H1 (cell line): ENCODE measurements at regions not wholly inside any gene's neighbourhood (a gene's known extent, or its start where the extent isn't known, plus 50 kb on each side); places are given as distances from the start of the nearest gene placed in this dataset.

ENCODE experiments used
- CTCF ChIA-PET: fragments of 300-600 bp; sonication (Branson Sonifier 250); formaldehyde crosslinking; loops from one replicate; lab custom pipeline; 2021; ENCODE audit not compliant: partially characterized antibody; lab: Charles Lee
- POLR2A ChIA-PET: fragments of 300-600 bp; sonication (Branson Sonifier 250); formaldehyde crosslinking; loops from one replicate; lab custom pipeline; 2021; ENCODE audit warnings: inconsistent platforms; ENCODE audit not compliant: partially characterized antibody; lab: Charles Lee
- DNase-seq, 2 experiments: peaks; one replicate each; pipeline versions ENCODE4 v3.0.0 to v3.0.0-alpha.2; 2010 to 2022; ENCODE audit warnings: low spot score in 2 of 2, low read depth in 1 of 2, mixed read lengths in 1 of 2
- FAIRE-seq: peaks from 2 replicates; lab custom pipeline; 2011; peaks lifted over from hg19 to GRCh38; lab: Jason Lieb, UNC
- H2AFZ ChIP-seq: 2 replicates; pipeline ENCODE4 v1.8.1; 2012; ENCODE audit warnings: low read length, inconsistent platforms
- H2AK5ac ChIP-seq: 2 replicates; pipeline ENCODE4 v1.6.1; 2013; ENCODE audit warnings: low read depth, low read length
- H2BK120ac ChIP-seq: replicated peaks from 2 replicates; pipeline ENCODE3; 2013; ENCODE audit warnings: low read depth, low read length, inconsistent platforms
- H2BK12ac ChIP-seq: 2 replicates; pipeline ENCODE4 v1.6.1; 2013; ENCODE audit warnings: low read depth, low read length
- H2BK15ac ChIP-seq: 2 replicates; pipeline ENCODE4 v1.6.1; 2013; ENCODE audit warnings: low read length
- H2BK20ac ChIP-seq: 2 replicates; pipeline ENCODE4 v1.6.1; 2013; ENCODE audit warnings: low read length
- H2BK5ac ChIP-seq: 2 replicates; pipeline ENCODE4 v1.6.1; 2013; ENCODE audit warnings: low read depth, low read length
- H3K14ac ChIP-seq: 2 replicates; pipeline ENCODE4 v1.6.1; 2013; ENCODE audit warnings: inconsistent platforms; ENCODE audit not compliant: insufficient read length
- H3K18ac ChIP-seq: 2 replicates; pipeline ENCODE4 v1.6.1; 2013; ENCODE audit warnings: low read length; ENCODE audit errors: extremely low read depth
- H3K23ac ChIP-seq: 2 replicates; pipeline ENCODE4 v1.6.1; 2013; ENCODE audit warnings: inconsistent platforms; ENCODE audit not compliant: insufficient read length
- H3K23me2 ChIP-seq: 2 replicates; pipeline ENCODE4 v1.6.1; 2013; ENCODE audit warnings: low read depth, low read length
- H3K27ac ChIP-seq: 2 replicates; pipeline ENCODE4 v1.6.1; 2011; ENCODE audit warnings: low read depth, low read length, inconsistent platforms
- H3K27me3 ChIP-seq, 4 experiments: replicated peaks in 1 of 4; 1 replicate in 1 of 4; 2 replicates in 3 of 4; pipeline versions ENCODE4 v1.6.1 to v1.8.1; 2011 to 2013; ENCODE audit warnings: low read length in 3 of 4, mild to moderate bottlenecking in 3 of 4, inconsistent platforms in 2 of 4, mixed read lengths in 2 of 4, moderate library complexity in 1 of 4; ENCODE audit not compliant: control insufficient read depth in 3 of 4, insufficient read depth in 3 of 4; ENCODE audit errors: extremely low read depth in 1 of 4
- H3K36me3 ChIP-seq, 4 experiments: 2 replicates each; pipeline versions ENCODE4 v1.6.1 to v1.8.1; 2011 to 2013; ENCODE audit warnings: mild to moderate bottlenecking in 4 of 4, low read length in 3 of 4, moderate library complexity in 2 of 4, control low read depth in 1 of 4, inconsistent platforms in 1 of 4; ENCODE audit not compliant: insufficient read depth in 4 of 4, control insufficient read depth in 2 of 4
- H3K4ac ChIP-seq: replicated peaks from 2 replicates; pipeline ENCODE3; 2013; ENCODE audit warnings: low read length, low read depth, mixed read lengths, inconsistent platforms; ENCODE audit not compliant: insufficient read length
- H3K4me1 ChIP-seq, 4 experiments: replicated peaks in 1 of 4; 1 replicate in 1 of 4; 2 replicates in 3 of 4; pipeline versions ENCODE4 v1.6.1 to v1.8.1; 2011 to 2013; ENCODE audit warnings: low read length in 3 of 4, inconsistent platforms in 2 of 4, mixed read lengths in 1 of 4; ENCODE audit not compliant: insufficient read depth in 4 of 4, control insufficient read depth in 3 of 4
- H3K4me2 ChIP-seq, 2 experiments: 2 replicates each; pipeline versions ENCODE4 v1.6.1 to v1.8.1; 2011 to 2013; ENCODE audit warnings: low read depth in 2 of 2, low read length in 2 of 2, control low read depth in 1 of 2, inconsistent platforms in 1 of 2, mild to moderate bottlenecking in 1 of 2; ENCODE audit not compliant: insufficient read depth in 1 of 2
- H3K4me3 ChIP-seq, 4 experiments: fragments of 200-600, 300-600 bp in 1 of 4; sonication (generic), shearing (Covaris generic), sonication (Bioruptor Twin) in 1 of 4; 2 replicates each; pipeline versions ENCODE4 v1.5.1 to v1.8.1; 2011 to 2016; ENCODE audit warnings: low read length in 4 of 4, low read depth in 3 of 4, control low read depth in 2 of 4, inconsistent platforms in 2 of 4, mild to moderate bottlenecking in 2 of 4, mixed read lengths in 1 of 4, moderate library complexity in 1 of 4; ENCODE audit not compliant: insufficient read depth in 2 of 4; ENCODE audit errors: extremely low read depth in 1 of 4
- H3K56ac ChIP-seq: replicated peaks from 2 replicates; pipeline ENCODE3; 2013; ENCODE audit warnings: low read depth, mild to moderate bottlenecking, mixed read lengths, low read length, inconsistent platforms; ENCODE audit not compliant: insufficient read length
- H3K79me1 ChIP-seq: 2 replicates; pipeline ENCODE4 v1.6.1; 2013; ENCODE audit warnings: low read depth, low read length, control low read depth
- H3K79me2 ChIP-seq, 2 experiments: 2 replicates each; pipeline versions ENCODE4 v1.6.1 to v1.8.1; 2012 to 2013; ENCODE audit warnings: low read length in 2 of 2, mild to moderate bottlenecking in 2 of 2, inconsistent platforms in 1 of 2; ENCODE audit not compliant: insufficient read depth in 2 of 2, control insufficient read depth in 1 of 2
- H3K9ac ChIP-seq, 4 experiments: replicated peaks in 1 of 4; 1 replicate in 1 of 4; 2 replicates in 3 of 4; pipeline versions ENCODE4 v1.6.1 to v1.8.1; 2011 to 2013; ENCODE audit warnings: low read depth in 3 of 4, low read length in 3 of 4, control low read depth in 2 of 4, mild to moderate bottlenecking in 2 of 4, moderate library complexity in 2 of 4, inconsistent platforms in 1 of 4; ENCODE audit errors: extremely low read depth in 1 of 4
- H3K9me3 ChIP-seq, 2 experiments: 2 replicates each; pipeline versions ENCODE4 v1.6.1 to v1.8.1; 2012 to 2013; ENCODE audit warnings: mild to moderate bottlenecking in 2 of 2, moderate library complexity in 2 of 2, control low read depth in 1 of 2, inconsistent platforms in 1 of 2, low read depth in 1 of 2, low read length in 1 of 2, mixed read lengths in 1 of 2; ENCODE audit not compliant: insufficient read depth in 2 of 2
- H4K20me1 ChIP-seq, 2 experiments: replicated peaks in 1 of 2; 2 replicates each; pipeline versions ENCODE3 to v1.8.1; 2011 to 2013; ENCODE audit warnings: inconsistent platforms in 2 of 2, low read length in 2 of 2, mild to moderate bottlenecking in 1 of 2; ENCODE audit not compliant: insufficient read depth in 2 of 2, control insufficient read depth in 1 of 2
- H4K5ac ChIP-seq: 2 replicates; pipeline ENCODE4 v1.6.1; 2013; ENCODE audit warnings: low read length, low read depth, mixed read lengths, inconsistent platforms; ENCODE audit not compliant: insufficient read length
- H4K8ac ChIP-seq: 2 replicates; pipeline ENCODE4 v1.8.0; 2013; ENCODE audit warnings: mild to moderate bottlenecking, moderate library complexity, low read length, inconsistent platforms; ENCODE audit not compliant: insufficient read depth; ENCODE audit errors: extremely low read depth
- H4K91ac ChIP-seq: replicated peaks from 2 replicates; pipeline ENCODE3; 2013; ENCODE audit warnings: low read length, mixed read lengths, inconsistent platforms; ENCODE audit not compliant: insufficient read length
- ASH2L ChIP-seq: fragments of 200-600, 300-600 bp; sonication (generic); IDR thresholded peaks from one replicate; pipeline ENCODE4 v1.7.1; 2017; ENCODE audit warnings: low read length
- BACH1 ChIP-seq: IDR thresholded peaks from 2 replicates; pipeline ENCODE4 v1.6.1; 2012; ENCODE audit warnings: low read length, improper control_type of control experiment
- FOSL1 ChIP-seq: IDR thresholded peaks from 2 replicates; pipeline ENCODE4 v1.6.1; 2011; ENCODE audit warnings: mild to moderate bottlenecking, low read depth, low read length, moderate library complexity; ENCODE audit not compliant: insufficient read depth
- KDM1A ChIP-seq: fragments of 200-600, 300-600 bp; sonication (generic); IDR thresholded peaks from 2 replicates; pipeline ENCODE4 v1.7.1; 2016; ENCODE audit warnings: mild to moderate bottlenecking, low read length, borderline replicate concordance
- KDM4A ChIP-seq: IDR thresholded peaks from one replicate; pipeline ENCODE4 v1.7.1; 2012; ENCODE audit warnings: low read depth, mild to moderate bottlenecking, moderate library complexity, low read length, inconsistent platforms; ENCODE audit not compliant: severe bottlenecking
- NANOG ChIP-seq: IDR thresholded peaks from 2 replicates; pipeline ENCODE4 v1.6.1; 2011; ENCODE audit warnings: low read length, low read depth, mild to moderate bottlenecking, inconsistent platforms; ENCODE audit not compliant: insufficient read depth, poor library complexity, severe bottlenecking
- SIRT6 ChIP-seq: IDR thresholded peaks from one replicate; pipeline ENCODE4 v1.7.1; 2012; ENCODE audit warnings: low read length, inconsistent platforms
- SIX5 ChIP-seq: IDR thresholded peaks from 2 replicates; pipeline ENCODE4 v1.6.1; 2011; ENCODE audit warnings: mild to moderate bottlenecking, low read depth, low read length
- SRF ChIP-seq: IDR thresholded peaks from 2 replicates; pipeline ENCODE4 v1.6.1; 2011; ENCODE audit warnings: mild to moderate bottlenecking, low read depth, low read length, moderate library complexity
- TAF1 ChIP-seq: IDR thresholded peaks from 2 replicates; pipeline ENCODE4 v1.6.1; 2011; ENCODE audit warnings: mild to moderate bottlenecking, low read depth, low read length
- TCF12 ChIP-seq: IDR thresholded peaks from 2 replicates; pipeline ENCODE4 v1.6.1; 2011; ENCODE audit warnings: low read depth, mild to moderate bottlenecking, low read length
- WGBS, 2 experiments: shearing (Covaris generic) in 1 of 2; methylation state at CpG; one replicate each; pipeline versions ENCODE4 v1.1.6 to v1.1.7; 2013 to 2015; ENCODE audit warnings: low lambda C conversion rate in 2 of 2, mixed read lengths in 2 of 2, inconsistent platforms in 1 of 2, low coverage in 1 of 2, missing lambda C conversion rate in 1 of 2; ENCODE audit not compliant: insufficient replicate concordance in 2 of 2, insufficient coverage in 1 of 2, insufficient read length in 1 of 2; ENCODE audit errors: extremely low coverage in 1 of 2, missing lambda C conversion rate in 1 of 2; 5-methylcytosine and 5-hydroxymethylcytosine counted together

DNA sequence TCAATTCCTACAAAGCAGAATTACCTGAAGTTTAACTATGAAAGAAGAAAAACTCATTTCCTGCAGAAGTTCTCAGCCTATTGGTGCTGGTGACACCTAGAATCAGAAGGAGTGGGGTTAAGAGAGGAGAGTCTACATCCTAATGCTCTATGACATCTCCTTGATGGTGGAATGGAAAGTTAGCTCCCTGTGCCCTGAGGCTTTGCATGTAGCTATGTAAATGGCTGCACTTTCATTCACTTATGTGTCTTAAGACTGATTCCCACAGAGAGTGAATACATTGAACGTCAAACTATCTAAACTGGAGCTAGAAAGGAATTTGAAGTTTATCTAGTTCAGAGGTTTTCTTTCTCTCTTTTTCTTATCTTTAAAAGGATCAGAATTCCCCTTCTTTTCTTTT lies 52.1 kb upstream of the ADRB2 start:
- DNase-seq (no peak), FAIRE-seq (no peak)
- Histone ChIP-seq H3K27me3 (no peaks in the 10 kb centered on the region), H3K4me3 (no peak overlapping the region), H3K9me3 (no peaks in the 10 kb centered on the region), H3K79me2 (no peaks in the 10 kb centered on the region), H2BK120ac (no peak overlapping the region), H3K27ac (no peak overlapping the region), H3K18ac (no peak overlapping the region), H4K20me1 (no peaks in the 10 kb centered on the region), H4K5ac (no peak overlapping the region), H3K4ac (no peak overlapping the region), H3K23ac (no peak overlapping the region), H2BK12ac (no peak overlapping the region), H2AFZ (no peak overlapping the region), H4K8ac (no peak overlapping the region), H3K23me2 (no peaks in the 10 kb centered on the region), H3K14ac (no peak overlapping the region), H3K9ac (no peak overlapping the region), H3K79me1 (no peaks in the 10 kb centered on the region), H2AK5ac (no peak overlapping the region), H3K36me3 (no peaks in the 10 kb centered on the region), H2BK15ac (no peak overlapping the region), H4K91ac (no peak overlapping the region), H2BK5ac (no peak overlapping the region), H3K4me2 (no peak overlapping the region), H3K4me1 (0 out of 7 replicates have a peak, but pooled peaks cover 0 to 2% (median 0%) of the 10 kb centered on the region in 4 experiments), H3K56ac (no peak overlapping the region), H2BK20ac (no peak overlapping the region)
- ChIA-PET POLR2A (no interaction called here), CTCF (interaction anchor here (0.8 kb wide), 1 partner anchor 41 kb away, joined by 3 read pairs; no protein-coding TSS in a partner anchor)
- 89% methylated on average over 1 of the region's 1 CpG; no CpG with 5 or more reads in 1 of the 2 experiments for whole genome bisulfite sequencing, 2 experiments
- TF ChIP-seq FOSL1, result no peak
- TF ChIP-seq KDM1A, result no peak
- no peak for TF ChIP-seq KDM4A
- TF ChIP-seq TCF12, result no peak
- no peak for TF ChIP-seq SRF
- no peak for TF ChIP-seq ASH2L
- TF ChIP-seq TAF1, result no peak
- TF ChIP-seq BACH1, result no peak
- no peak for TF ChIP-seq SIX5
- no peak for TF ChIP-seq SIRT6
- TF ChIP-seq NANOG, result no peak
